Heart left ventricle (tissue), 16 donors: ENCODE measurements at regions not wholly inside any gene's neighbourhood (a gene's known extent, or its start where the extent isn't known, plus 50 kb on each side); places are given as distances from the start of the nearest gene placed in this dataset.

Experiments
- ATAC-seq, 4 donors: fragments of 200-7000 bp; cut with Tn5 transposase; one replicate each; pipeline ENCODE4 v1.9.1; 2020 to 2022; ENCODE audit warnings: moderate library complexity in 4 of 4, mild to moderate bottlenecking in 3 of 4, moderate number of reproducible peaks in 1 of 4
- DNase-seq, 5 donors: peaks; one replicate each; pipeline ENCODE4 v3.0.0-alpha.2; 2020
- H3K27ac ChIP-seq, 12 donors: fragments of 200-600 bp; sonication (generic) in 4 of 12; one replicate each; pipeline versions ENCODE4 v1.5.0 to v1.8.0; 2016 to 2022; ENCODE audit warnings: mild to moderate bottlenecking in 2 of 12
- H3K27me3 ChIP-seq, 9 donors: fragments of 200-600 bp; sonication (generic) in 2 of 9; one replicate each; pipeline versions ENCODE4 v1.5.1 to v1.8.0; 2016 to 2022; ENCODE audit warnings: mild to moderate bottlenecking in 3 of 9
- H3K36me3 ChIP-seq, 9 donors: fragments of 200-600 bp; sonication (generic) in 2 of 9; one replicate each; pipeline versions ENCODE4 v1.5.0 to v1.8.0; 2018 to 2022; ENCODE audit warnings: mild to moderate bottlenecking in 2 of 9
- H3K4me1 ChIP-seq, 12 donors: fragments of 200-600 bp; sonication (generic) in 4 of 12; one replicate each; pipeline versions ENCODE4 v1.5.0 to v1.8.0; 2016 to 2022; ENCODE audit warnings: mild to moderate bottlenecking in 3 of 12
- H3K4me3 ChIP-seq, 12 donors: fragments of 200-600 bp; sonication (generic) in 4 of 12; one replicate each; pipeline versions ENCODE4 v1.5.0 to v1.8.0; 2017 to 2022; ENCODE audit warnings: mild to moderate bottlenecking in 9 of 12, moderate library complexity in 4 of 12
- H3K9me3 ChIP-seq, 12 donors: fragments of 200-600 bp; sonication (generic) in 4 of 12; one replicate each; pipeline versions ENCODE4 v1.5.0 to v1.8.0; 2016 to 2022; ENCODE audit warnings: mild to moderate bottlenecking in 1 of 12
- POLR2A ChIP-seq, 2 donors: fragments of 450-650 bp; IDR thresholded peaks; one replicate each; pipeline ENCODE4 v1.6.1; 2017; ENCODE audit warnings: antibody characterized with exemption in 2 of 2, mild to moderate bottlenecking in 2 of 2, moderate library complexity in 2 of 2
- WGBS, 4 donors: extraction: QIAGEN DNeasy Blood & Tissue Kit in 2 of 4; methylation state at CpG; one replicate each; pipeline versions ENCODE4 v1.1.5 to v1.1.7; 2013 to 2018; 5-methylcytosine and 5-hydroxymethylcytosine counted together
- intact Hi-C, 10 donors: fragments of 100-400 bp; cut with DNase I; formaldehyde crosslinking; loops; one replicate each; pipeline versions ENCODE4 v1.11.1 to v1.14.2; 2022
- TF ChIP-seq, protein P1 (sequence below), 12 donors: fragments of 200-600 bp; sonication (generic) in 4 of 12; IDR thresholded peaks; one replicate each; pipeline versions ENCODE4 v1.5.0 to v1.8.0; 2018 to 2022; ENCODE audit warnings: antibody characterized with exemption in 12 of 12, mild to moderate bottlenecking in 5 of 12
- donor health status: ischemic (EF 13 %, LVEDD 7.1; RV severe dilation, severe dysfunction).
- donor health status: healthy with polysubstance abuse.
- donor health status: DM: no; HTN: yes; CAD: no.
- donor health status: DM: no; HTN: no; CAD: no.
- donor health status: ischemic (EF 25% LVEDD 6.9; RV normal size, moderate dysfunction).
- donor health status: ischemic (EF 25% LVEDD 5.7; RV mildly dilated, moderate dysfunction).
- donor health status: healthy.
- donor health status: DM: yes; HTN: yes; CAD: no.
- donor health status: ischemic (EF 35%, LVEDD 5.7; RV mildly dilated, moderate dysfunction).
- donor health status: nonischemic (EF 11% LVEDD 7.7; RV severe dilation, severe dysfunction).
- donor health status: DM: yes; HTN: yes; CAD: no.
- donor health status: PGD.
- donor health status: ischemic (EF 29% LVEDD 5.4; RV normal size, mild dysfunction).
- donor health status: nonischemic (EF 23%, LVEDD 6.1; RV moderate dilation, normal function).

DNA sequence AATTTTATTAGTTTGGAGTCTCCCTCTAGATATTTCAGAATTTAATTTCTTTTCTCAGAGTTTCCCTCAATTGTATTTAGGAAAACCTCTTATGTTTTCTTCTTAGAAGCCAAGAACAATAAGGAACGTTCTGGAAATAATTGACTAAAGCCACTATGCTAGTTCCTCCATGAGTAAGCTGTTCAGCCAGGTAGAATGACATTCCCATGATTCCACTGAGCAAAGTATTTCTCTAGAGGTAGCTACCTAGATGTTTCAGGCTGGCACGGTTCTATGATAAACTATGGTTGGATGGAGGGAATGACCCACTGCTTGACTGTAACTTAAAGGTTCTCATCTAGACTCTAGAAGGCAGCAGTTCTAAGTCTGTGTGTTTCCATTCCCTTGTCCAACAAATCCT, 62.4 kb downstream of the CLDN17 start:
- intact Hi-C loops, result no loop called here
- no peaks in the 10 kb centered on the region for H3K27me3 ChIP-seq
- H3K36me3 ChIP-seq, result no peaks in the 10 kb centered on the region
- no peak overlapping the region for H3K4me3 ChIP-seq
- peaks cover 0 to 3% (median 0%) of the 10 kb centered on the region in 12 donors for H3K9me3 ChIP-seq
- 74 to 86% (median 78%) methylated on average over 2 of the region's 2 CpGs for WGBS, 4 donors
- ATAC-seq, result no peak
- TF ChIP-seq, protein P1, sequence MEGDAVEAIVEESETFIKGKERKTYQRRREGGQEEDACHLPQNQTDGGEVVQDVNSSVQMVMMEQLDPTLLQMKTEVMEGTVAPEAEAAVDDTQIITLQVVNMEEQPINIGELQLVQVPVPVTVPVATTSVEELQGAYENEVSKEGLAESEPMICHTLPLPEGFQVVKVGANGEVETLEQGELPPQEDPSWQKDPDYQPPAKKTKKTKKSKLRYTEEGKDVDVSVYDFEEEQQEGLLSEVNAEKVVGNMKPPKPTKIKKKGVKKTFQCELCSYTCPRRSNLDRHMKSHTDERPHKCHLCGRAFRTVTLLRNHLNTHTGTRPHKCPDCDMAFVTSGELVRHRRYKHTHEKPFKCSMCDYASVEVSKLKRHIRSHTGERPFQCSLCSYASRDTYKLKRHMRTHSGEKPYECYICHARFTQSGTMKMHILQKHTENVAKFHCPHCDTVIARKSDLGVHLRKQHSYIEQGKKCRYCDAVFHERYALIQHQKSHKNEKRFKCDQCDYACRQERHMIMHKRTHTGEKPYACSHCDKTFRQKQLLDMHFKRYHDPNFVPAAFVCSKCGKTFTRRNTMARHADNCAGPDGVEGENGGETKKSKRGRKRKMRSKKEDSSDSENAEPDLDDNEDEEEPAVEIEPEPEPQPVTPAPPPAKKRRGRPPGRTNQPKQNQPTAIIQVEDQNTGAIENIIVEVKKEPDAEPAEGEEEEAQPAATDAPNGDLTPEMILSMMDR (IDR thresholded peaks at IDR 0.05), result no peak
- H3K4me1 ChIP-seq, result no peaks in the 10 kb centered on the region
- no peak overlapping the region for H3K27ac ChIP-seq
- no peak for DNase-seq

DNA sequence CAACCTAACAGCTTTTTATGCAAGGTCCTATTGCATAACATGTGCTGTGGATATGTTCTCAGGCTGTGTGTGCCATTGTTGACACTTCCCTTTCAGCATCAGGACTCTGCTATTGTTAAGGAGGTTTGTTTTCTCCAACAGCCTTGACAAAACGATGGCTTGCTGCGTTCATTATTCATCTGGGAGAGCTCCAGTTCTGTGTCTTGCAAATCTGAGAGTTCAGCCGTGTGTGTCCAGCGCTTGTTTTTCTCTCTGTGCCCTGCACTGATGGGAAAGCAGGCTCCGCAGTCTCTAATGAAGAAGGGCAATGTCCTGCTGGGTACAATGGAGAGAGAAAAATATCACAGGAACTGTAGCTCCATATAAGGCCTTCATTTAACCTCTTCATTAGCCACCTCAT, 63.7 kb downstream of the CLDN17 start:
- intact Hi-C loops, result no loop called here
- H3K27ac ChIP-seq, result no peak overlapping the region
- no peaks in the 10 kb centered on the region for H3K27me3 ChIP-seq
- no peak for ATAC-seq
- TF ChIP-seq POLR2A (IDR thresholded peaks at IDR 0.05), result no peak
- TF ChIP-seq, protein P1 (IDR thresholded peaks at IDR 0.05), result no peak
- H3K4me3 ChIP-seq, result no peak overlapping the region
- DNase-seq, result no peak
- H3K4me1 ChIP-seq, result no peaks in the 10 kb centered on the region
- 63 to 83% (median 75%) methylated on average over 5 of the region's 5 CpGs for WGBS, 4 donors
- H3K9me3 ChIP-seq, result peaks cover 0 to 3% (median 0%) of the 10 kb centered on the region in 12 donors
- no peaks in the 10 kb centered on the region for H3K36me3 ChIP-seq

DNA sequence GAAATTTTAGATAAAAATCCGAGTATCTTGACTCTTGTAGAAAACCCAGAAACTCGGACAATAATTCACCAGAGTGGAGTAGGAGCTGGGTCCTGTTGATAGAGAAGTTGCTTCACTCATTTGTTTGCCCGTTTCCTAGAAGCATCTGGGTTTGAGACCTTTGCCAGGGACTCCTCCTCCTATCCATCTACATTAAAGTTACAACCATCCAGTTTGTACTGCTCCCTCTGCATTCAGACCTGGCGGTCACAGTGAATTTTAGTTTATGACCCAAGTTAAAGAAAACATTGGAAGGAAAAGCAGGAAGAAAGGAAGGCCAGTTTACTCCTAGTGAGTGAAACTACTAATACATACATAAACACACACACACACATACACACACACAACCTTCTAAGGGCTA, 64.6 kb downstream of the CLDN17 start:
- no peak for TF ChIP-seq POLR2A (IDR thresholded peaks at IDR 0.05)
- TF ChIP-seq, protein P1 (IDR thresholded peaks at IDR 0.05), result no peak
- no peaks in the 10 kb centered on the region for H3K36me3 ChIP-seq
- no peaks in the 10 kb centered on the region for H3K4me1 ChIP-seq
- H3K27me3 ChIP-seq, result no peaks in the 10 kb centered on the region
- intact Hi-C loops, result no loop called here
- peaks cover 0 to 3% (median 0%) of the 10 kb centered on the region in 12 donors for H3K9me3 ChIP-seq
- no peak overlapping the region for H3K4me3 ChIP-seq
- no peak for ATAC-seq
- H3K27ac ChIP-seq, result no peak overlapping the region
- no peak for DNase-seq
- 74 to 79% (median 76%) methylated on average over 4 of the region's 4 CpGs for WGBS, 4 donors

DNA sequence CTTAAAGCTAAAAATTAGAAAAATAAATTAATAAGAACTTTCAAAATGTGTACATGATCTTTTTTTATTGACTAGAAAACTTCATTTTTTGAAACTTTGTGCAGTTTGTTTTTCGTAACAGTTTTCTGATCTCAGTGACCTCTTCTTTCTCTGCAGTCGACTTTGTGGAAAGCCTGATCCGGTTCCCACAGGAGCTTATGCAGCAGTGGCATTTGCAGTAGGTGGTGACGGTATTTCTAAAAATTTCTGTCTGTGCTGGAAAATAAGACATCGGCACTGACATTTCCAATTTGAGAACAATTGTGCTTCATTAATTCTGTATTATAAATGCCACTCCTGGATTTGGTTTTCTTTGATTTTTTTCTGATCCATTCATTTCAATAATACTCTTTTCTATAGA, 68.8 kb downstream of the CLDN17 start:
- no peak for ATAC-seq
- no peaks in the 10 kb centered on the region for H3K4me1 ChIP-seq
- no peaks in the 10 kb centered on the region for H3K36me3 ChIP-seq
- intact Hi-C loops, result no loop called here
- H3K27ac ChIP-seq, result no peak overlapping the region
- no peak for TF ChIP-seq POLR2A (IDR thresholded peaks at IDR 0.05)
- TF ChIP-seq, protein P1 (IDR thresholded peaks at IDR 0.05), result no peak
- WGBS, 4 donors, result 74 to 82% (median 79%) methylated on average over 5 of the region's 5 CpGs
- peaks cover 0 to 3% (median 0%) of the 10 kb centered on the region in 12 donors for H3K9me3 ChIP-seq
- DNase-seq, result no peak
- no peaks in the 10 kb centered on the region for H3K27me3 ChIP-seq
- H3K4me3 ChIP-seq, result no peak overlapping the region
